ENCODE measurements at regions not wholly inside any gene's neighbourhood (a gene's known extent, or its start where the extent isn't known, plus 50 kb on each side); places are given as distances from the start of the nearest gene placed in this dataset.

- no peak overlapping the region for H3K4me3 ChIP-seq
- no peaks in the 10 kb centered on the region for H3K9me3 ChIP-seq (ENCODE audit: low read depth)
- TF ChIP-seq CTCF (IDR thresholded peaks at IDR 0.05; ENCODE audit: low read depth, low read length) = no peak
- no peaks in the 10 kb centered on the region for H3K27me3 ChIP-seq
- H3K36me3 ChIP-seq = no peaks in the 10 kb centered on the region
- H3K27ac ChIP-seq = no peak overlapping the region
- no peak for DNase-seq (ENCODE audit: low read depth in 1 of 2, low spot score in 1 of 2)
- no peaks in the 10 kb centered on the region for H3K4me1 ChIP-seq (ENCODE audit: low read depth)
Observed at GRCh38 chr5:144915452-144915851, 744.8 kb downstream of the KCTD16 start.

DNA sequence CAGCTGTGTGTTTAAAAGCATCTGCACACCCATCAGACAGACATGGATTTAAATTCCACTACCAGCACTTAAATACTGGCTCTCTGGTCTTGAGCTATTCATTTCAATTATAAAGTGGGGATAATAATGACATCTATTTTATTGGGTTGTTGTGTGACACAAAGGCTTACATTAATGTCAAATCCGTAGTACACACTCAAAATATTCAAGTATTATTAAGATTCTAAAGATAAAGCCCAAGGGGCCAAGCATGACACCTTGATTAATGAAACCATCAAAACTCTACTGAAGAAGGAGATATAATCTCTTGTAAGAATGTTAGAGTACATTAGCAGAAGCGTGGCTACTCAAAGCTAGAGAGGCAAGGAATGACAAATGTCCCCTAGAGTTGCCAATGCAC lies 743.0 kb downstream of the KCTD16 start:
- Histone ChIP-seq H3K36me3 (no peaks in the 10 kb centered on the region), H3K4me3 (no peak overlapping the region), H3K9me3 (ENCODE audit: low read depth) (no peaks in the 10 kb centered on the region), H3K4me1 (ENCODE audit: low read depth) (no peaks in the 10 kb centered on the region), H3K27me3 (no peaks in the 10 kb centered on the region), H3K27ac (no peak overlapping the region)
- no peak for TF ChIP-seq CTCF (IDR thresholded peaks at IDR 0.05; ENCODE audit: low read depth, low read length)
- DNase-seq (ENCODE audit: low read depth in 1 of 2, low spot score in 1 of 2) = no peak

- Histone ChIP-seq H3K27me3 (no peaks in the 10 kb centered on the region), H3K9me3 (ENCODE audit: low read depth) (no peaks in the 10 kb centered on the region), H3K36me3 (no peaks in the 10 kb centered on the region), H3K4me1 (ENCODE audit: low read depth) (no peaks in the 10 kb centered on the region), H3K4me3 (no peak overlapping the region), H3K27ac (no peak overlapping the region)
- DNase-seq (ENCODE audit: low read depth in 1 of 2, low spot score in 1 of 2) = no peak
- TF ChIP-seq CTCF (IDR thresholded peaks at IDR 0.05; ENCODE audit: low read depth, low read length) = no peak
Observed at GRCh38 chr5:144896473-144896872, 725.8 kb downstream of the KCTD16 start.

DNA sequence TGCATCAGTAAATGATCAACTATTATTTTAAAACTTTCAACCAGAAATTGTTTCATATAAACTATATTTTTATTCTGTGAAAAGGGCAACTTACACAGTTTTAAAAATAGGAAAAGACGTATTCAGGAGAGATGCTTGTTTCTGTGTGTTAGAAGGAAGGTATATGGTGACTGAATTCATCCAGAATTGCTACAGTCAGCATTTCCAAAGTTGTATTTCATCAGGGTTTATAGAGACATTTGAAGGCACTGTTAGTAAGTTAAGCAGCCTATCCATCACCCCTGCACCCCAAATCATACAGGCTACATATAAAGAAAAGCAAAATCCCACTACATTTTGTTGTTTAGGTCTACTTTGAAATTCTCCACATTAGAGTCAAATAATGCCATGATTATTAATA lies 716.0 kb downstream of the KCTD16 start:
- no peak for TF ChIP-seq CTCF (IDR thresholded peaks at IDR 0.05; ENCODE audit: low read depth, low read length)
- DNase-seq (ENCODE audit: low read depth in 1 of 2, low spot score in 1 of 2) = no peak
- H3K36me3 ChIP-seq = no peaks in the 10 kb centered on the region
- no peaks in the 10 kb centered on the region for H3K4me1 ChIP-seq (ENCODE audit: low read depth)
- no peak overlapping the region for H3K4me3 ChIP-seq
- no peaks in the 10 kb centered on the region for H3K9me3 ChIP-seq (ENCODE audit: low read depth)
- no peaks in the 10 kb centered on the region for H3K27me3 ChIP-seq
- no peak overlapping the region for H3K27ac ChIP-seq

DNA sequence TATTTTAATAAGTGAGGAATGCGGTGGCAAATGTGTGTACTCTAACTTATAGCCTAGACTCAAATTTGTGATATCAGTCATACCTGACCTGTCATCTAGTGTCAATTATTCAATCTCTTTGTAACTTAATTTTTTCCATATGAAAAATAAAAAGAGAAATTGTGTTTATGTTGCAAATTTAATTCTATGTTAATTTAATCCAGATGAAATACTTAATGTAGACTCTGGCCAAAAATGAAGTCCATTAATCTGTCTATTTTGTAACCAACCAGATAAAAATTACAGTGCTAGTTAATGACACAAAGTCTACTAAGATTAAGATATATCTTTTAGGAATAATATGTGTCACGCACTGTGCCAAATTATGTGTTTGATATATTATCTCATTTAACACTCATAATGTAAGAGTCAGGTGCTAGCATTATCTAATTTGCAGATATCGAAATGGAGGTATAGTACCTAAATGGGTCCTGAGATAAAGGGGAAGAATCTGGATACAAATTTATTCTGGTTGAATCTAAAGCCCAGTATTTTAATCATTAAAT lies 712.1 kb downstream of the KCTD16 start:
- TF ChIP-seq CTCF (IDR thresholded peaks at IDR 0.05; ENCODE audit: low read depth, low read length) = no peak
- no peak for DNase-seq (ENCODE audit: low read depth in 1 of 2, low spot score in 1 of 2)
- Histone ChIP-seq H3K4me3 (no peak overlapping the region), H3K9me3 (ENCODE audit: low read depth) (no peaks in the 10 kb centered on the region), H3K27ac (no peak overlapping the region), H3K4me1 (ENCODE audit: low read depth) (no peaks in the 10 kb centered on the region), H3K27me3 (no peaks in the 10 kb centered on the region), H3K36me3 (no peaks in the 10 kb centered on the region)

GRCh38 chr5:144880513-144880912 lies 709.8 kb downstream of the KCTD16 start:
- no peaks in the 10 kb centered on the region for H3K9me3 ChIP-seq (ENCODE audit: low read depth)
- H3K4me3 ChIP-seq = no peak overlapping the region
- H3K27ac ChIP-seq = no peak overlapping the region
- H3K27me3 ChIP-seq = no peaks in the 10 kb centered on the region
- no peak for DNase-seq (ENCODE audit: low read depth in 1 of 2, low spot score in 1 of 2)
- no peak for TF ChIP-seq CTCF (IDR thresholded peaks at IDR 0.05; ENCODE audit: low read depth, low read length)
- no peaks in the 10 kb centered on the region for H3K36me3 ChIP-seq
- no peaks in the 10 kb centered on the region for H3K4me1 ChIP-seq (ENCODE audit: low read depth)

Measured in cardiac muscle cell (in vitro differentiated cells and primary cell).